HepG2 (cell line): ENCODE measurements at regions not wholly inside any gene's neighbourhood (a gene's known extent, or its start where the extent isn't known, plus 50 kb on each side); places are given as distances from the start of the nearest gene placed in this dataset.

Source experiments
- ATAC-seq: fragments of 200-7000 bp; cut with Tn5 transposase; 3 replicates; pipeline ENCODE4 v1.9.1; 2020; ENCODE audit warnings: mild to moderate bottlenecking, moderate library complexity
- BruUV-seq: library from RNA; stranded (reverse); fragments of 400-500 nt; replicated peaks from 2 replicates; lab custom pipeline; 2021; lab: Mats Ljungman, UMichigan
- CTCF ChIA-PET: fragments of 300-600 bp; formaldehyde crosslinking; extraction: SDS; loops from one replicate; lab custom pipeline; 2021; ENCODE audit warnings: low total read pairs, inconsistent platforms, low intra/inter-chr PET ratio; lab: Yijun Ruan, JAX
- POLR2A ChIA-PET: fragments of 350-600 bp; sonication (Branson Sonifier 250); formaldehyde crosslinking; loops from one replicate; lab custom pipeline; 2020; ENCODE audit warnings: antibody characterized with exemption, inconsistent platforms; lab: Yijun Ruan, JAX
- DNase-seq: peaks from one replicate; pipeline ENCODE4 v3.0.0-alpha.2; 2015; ENCODE audit warnings: low spot score
- FAIRE-seq: peaks from 3 replicates; lab custom pipeline; 2011; peaks lifted over from hg19 to GRCh38; lab: Jason Lieb, UNC
- H2AFZ ChIP-seq: one replicate; pipeline ENCODE4 v1.6.1; 2011; ENCODE audit warnings: low read length, inconsistent platforms
- H3K27ac ChIP-seq: fragments of 300-600 bp; 3 replicates; pipeline ENCODE4 v1.8.0; 2011; ENCODE audit warnings: mixed run types, mild to moderate bottlenecking, mixed read lengths, low read length, inconsistent platforms; ENCODE audit not compliant: insufficient read depth; ENCODE audit errors: extremely low read length
- H3K27me3 ChIP-seq, 2 experiments: fragments of 200-600 bp in 1 of 2; 2 replicates in 1 of 2; 3 replicates in 1 of 2; pipeline versions ENCODE4 v1.6.0 to v1.8.0; 2011; ENCODE audit warnings: low read length in 2 of 2, mild to moderate bottlenecking in 2 of 2, moderate library complexity in 2 of 2, inconsistent platforms in 1 of 2; ENCODE audit not compliant: insufficient read depth in 2 of 2, control insufficient read depth in 1 of 2
- H3K36me3 ChIP-seq, 2 experiments: fragments of 200-600 bp in 1 of 2; replicated peaks in 1 of 2; 2 replicates in 1 of 2; 3 replicates in 1 of 2; pipeline versions ENCODE4 v1.5.1 to v1.8.0; 2011; ENCODE audit warnings: low read length in 2 of 2, inconsistent platforms in 1 of 2; ENCODE audit not compliant: insufficient read depth in 2 of 2, control insufficient read depth in 1 of 2
- H3K4me1 ChIP-seq: 2 replicates; pipeline ENCODE4 v1.5.1; 2012; ENCODE audit warnings: low read length, inconsistent platforms; ENCODE audit not compliant: insufficient read depth
- H3K4me2 ChIP-seq: 2 replicates; pipeline ENCODE4 v1.6.0; 2011; ENCODE audit warnings: low read depth, low read length, inconsistent platforms
- H3K4me3 ChIP-seq, 3 experiments: fragments of 200-600 bp in 1 of 3; sonication (generic), shearing (Covaris generic) in 1 of 3; replicated peaks in 1 of 3; 2 replicates each; pipeline ENCODE4 v1.5.1; 2011 to 2016; ENCODE audit warnings: low read length in 3 of 3, inconsistent platforms in 2 of 3, low read depth in 2 of 3, mild to moderate bottlenecking in 2 of 3, control low read depth in 1 of 3, mixed read lengths in 1 of 3; ENCODE audit not compliant: insufficient read depth in 1 of 3
- H3K79me2 ChIP-seq: one replicate; pipeline ENCODE4 v1.6.1; 2011; ENCODE audit warnings: low read length, inconsistent platforms; ENCODE audit not compliant: insufficient read depth
- H3K9ac ChIP-seq: 2 replicates; pipeline ENCODE4 v1.6.0; 2011; ENCODE audit warnings: mild to moderate bottlenecking, low read depth, low read length, inconsistent platforms; ENCODE audit not compliant: insufficient read depth
- H3K9me3 ChIP-seq: 2 replicates; pipeline ENCODE4 v1.5.1; 2012; ENCODE audit warnings: mild to moderate bottlenecking, low read length
- H4K20me1 ChIP-seq: 2 replicates; pipeline ENCODE4 v1.6.0; 2011; ENCODE audit warnings: inconsistent platforms, mild to moderate bottlenecking, low read length, moderate library complexity; ENCODE audit not compliant: insufficient read depth
- ATF4 ChIP-seq, 2 experiments: fragments of 450-650 bp in 1 of 2; sonication (generic) in 1 of 2; formaldehyde crosslinking; IDR thresholded peaks; 2 replicates each; pipeline versions ENCODE4 v1.5.0 to v1.8.0; 2020 to 2022; ENCODE audit warnings: mild to moderate bottlenecking in 1 of 2, missing genetic modification reagents in 1 of 2
- GLI4 ChIP-seq: sonication (generic); formaldehyde crosslinking; IDR thresholded peaks from 2 replicates; pipeline ENCODE4 v1.5.1; 2020; ENCODE audit warnings: missing genetic modification reagents, mild to moderate bottlenecking, moderate library complexity, borderline replicate concordance
- KDM6A ChIP-seq: IDR thresholded peaks from 2 replicates; pipeline ENCODE4 v1.6.1; 2016; ENCODE audit warnings: low read depth
- PHB2 ChIP-seq: fragments of 450-650 bp; IDR thresholded peaks from 2 replicates; pipeline ENCODE4 v1.6.1; 2018; ENCODE audit not compliant: partially characterized antibody
- PHF8 ChIP-seq: sonication (generic); formaldehyde crosslinking; IDR thresholded peaks from 2 replicates; pipeline ENCODE4 v1.5.0; 2020; ENCODE audit warnings: missing genetic modification reagents
- SATB2 ChIP-seq: sonication (generic); formaldehyde crosslinking; IDR thresholded peaks from 2 replicates; pipeline ENCODE4 v1.5.0; 2020; ENCODE audit warnings: missing genetic modification reagents
- SCMH1 ChIP-seq: sonication (generic); formaldehyde crosslinking; IDR thresholded peaks from 2 replicates; pipeline ENCODE4 v1.9.0; 2021; ENCODE audit warnings: missing genetic modification reagents, mild to moderate bottlenecking, borderline replicate concordance
- SKI ChIP-seq: fragments of 450-650 bp; IDR thresholded peaks from one replicate; pipeline ENCODE4 v1.6.1; 2018; ENCODE audit warnings: mild to moderate bottlenecking; ENCODE audit not compliant: partially characterized antibody
- UBTF ChIP-seq: sonication (generic); formaldehyde crosslinking; IDR thresholded peaks from 2 replicates; pipeline ENCODE4 v1.4.0; 2020; ENCODE audit warnings: mild to moderate bottlenecking, missing genetic modification reagents
- ZMAT5 ChIP-seq: sonication (generic); formaldehyde crosslinking; IDR thresholded peaks from 2 replicates; pipeline ENCODE4 v1.5.0; 2020; ENCODE audit warnings: mild to moderate bottlenecking, low read depth, missing genetic modification reagents, borderline replicate concordance
- ZMYM3 ChIP-seq: sonication (generic); formaldehyde crosslinking; IDR thresholded peaks from 2 replicates; pipeline ENCODE4 v1.5.1; 2020; ENCODE audit warnings: mild to moderate bottlenecking, missing genetic modification reagents
- ZNF24 ChIP-seq: fragments of 450-650 bp; IDR thresholded peaks from 2 replicates; pipeline ENCODE4 v1.6.1; 2017; ENCODE audit warnings: antibody characterized with exemption, mild to moderate bottlenecking
- ZNF367 ChIP-seq: sonication (generic); formaldehyde crosslinking; IDR thresholded peaks from 2 replicates; pipeline ENCODE4 v1.4.0; 2020; ENCODE audit warnings: missing genetic modification reagents, borderline replicate concordance
- ZNF644 ChIP-seq: IDR thresholded peaks from 2 replicates; pipeline ENCODE4 v1.6.1; 2016; ENCODE audit warnings: low read depth
- WGBS: methylation state at CpG from one replicate; pipeline ENCODE4 v1.1.6; 2017; ENCODE audit warnings: low lambda C conversion rate; 5-methylcytosine and 5-hydroxymethylcytosine counted together
- in situ Hi-C: cut with HindIII; loops from 2 replicates; pipeline ENCODE4 v1.10.0; 2017; ENCODE audit warnings: low pct_unique_long_range_greater_than_20kb; ENCODE audit not compliant: extremely low pct_ligation_motif_present
- intact Hi-C: fragments of 100-400 bp; cut with micrococcal nuclease; formaldehyde crosslinking; loops from one replicate; pipeline ENCODE4 v1.10.0; 2022; ENCODE audit not compliant: unreplicated experiment
- TF ChIP-seq, protein P1 (sequence below): IDR thresholded peaks from 2 replicates; pipeline ENCODE4 v1.6.1; 2016; ENCODE audit warnings: mild to moderate bottlenecking, missing biosample characterization, missing genetic modification reagents
- TF ChIP-seq, protein P2 (sequence below): IDR thresholded peaks from 2 replicates; pipeline ENCODE4 v1.6.1; 2012; ENCODE audit warnings: low read length, improper control_type of control experiment

DNA sequence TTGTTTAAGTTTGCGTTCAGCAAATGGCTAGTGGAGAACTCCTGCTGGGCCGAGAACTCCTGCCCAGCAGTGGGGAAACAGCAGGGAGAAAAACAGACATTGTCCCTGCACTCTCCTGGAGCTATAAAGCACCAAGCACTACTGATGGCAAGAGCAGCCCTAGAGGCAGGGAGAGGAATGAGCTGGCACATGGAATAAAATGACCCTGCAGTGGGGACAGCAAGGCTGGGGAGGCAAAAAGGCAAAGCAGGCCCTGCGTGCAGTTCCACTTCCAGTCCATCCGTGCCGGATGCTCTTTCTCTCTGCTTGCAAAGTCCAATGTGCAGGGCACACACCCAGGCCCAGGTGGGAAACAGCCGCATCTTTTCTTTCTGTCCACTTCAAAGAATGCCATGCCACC lies 415.5 kb downstream of the LRATD1 start (continued):
- TF ChIP-seq GLI4 (CRISPR knock-in tag) (no peak), ZNF644 (CRISPR knock-in tag) (no peak), ZNF24 (no peak)

DNA sequence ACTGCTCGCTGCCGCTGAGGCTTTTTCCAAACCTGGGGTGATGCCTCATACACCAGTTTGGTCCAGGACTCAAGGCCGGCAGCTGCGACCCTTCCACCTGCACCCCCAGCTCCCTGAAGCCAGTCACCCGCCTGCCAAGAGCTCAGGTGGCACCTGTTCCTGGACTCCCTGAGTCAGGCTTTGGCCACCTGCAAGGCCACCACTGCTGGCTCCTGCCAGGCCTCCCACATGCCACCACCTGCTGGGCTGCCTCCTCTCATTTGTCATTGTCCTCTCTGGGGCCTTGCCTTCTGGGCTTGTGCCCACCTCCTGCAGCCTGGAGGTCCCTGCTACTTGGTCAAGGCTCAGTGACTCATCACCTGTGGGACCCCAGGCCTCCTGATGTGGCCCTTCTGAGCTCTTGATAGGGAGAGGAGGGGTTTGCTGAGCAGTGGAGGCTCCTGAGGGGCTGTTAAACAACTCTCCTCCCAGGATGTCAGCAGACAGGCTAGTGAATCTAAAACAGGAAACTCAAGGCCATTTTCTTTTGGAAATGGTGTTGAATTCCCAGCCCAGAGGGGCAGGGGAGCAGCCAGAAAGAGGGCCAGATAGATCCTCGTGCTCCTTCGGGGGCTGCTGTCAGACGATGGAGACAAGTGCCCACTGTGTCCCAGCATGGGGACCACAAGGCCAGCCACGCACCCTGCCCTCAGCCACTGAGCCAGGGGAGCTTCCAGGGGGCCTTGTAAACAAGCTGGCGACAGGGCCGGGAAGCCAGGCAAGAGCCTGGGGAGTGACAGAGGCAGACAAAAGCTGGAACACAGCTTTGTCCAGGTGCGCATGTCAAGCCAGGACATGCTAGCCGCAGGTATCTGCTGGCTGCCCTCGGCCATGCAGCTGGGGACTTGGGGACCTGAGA lies 416.8 kb downstream of the LRATD1 start:
- intact Hi-C loops (no loop called here), in situ Hi-C loops (no loop called here)
- H3K79me2 ChIP-seq = no peaks in the 10 kb centered on the region
- no peak overlapping the region for H3K4me3 ChIP-seq
- H3K4me1 ChIP-seq = no peaks in the 10 kb centered on the region
- H3K27ac ChIP-seq = no peak overlapping the region
- peak; percentile 30 for ATAC-seq
- no peak overlapping the region for H2AFZ ChIP-seq
- FAIRE-seq = no peak
- CTCF ChIA-PET = no interaction called here
- H3K27me3 ChIP-seq = peaks cover 0 to 4% of the 10 kb centered on the region in 2 experiments; a peak in 3 of 5 replicates
- WGBS = 29% methylated on average over 14 of the region's 14 CpGs
- no peaks in the 10 kb centered on the region for H3K9me3 ChIP-seq
- no TSS peak for BruUV-seq
- H3K4me2 ChIP-seq = no peak overlapping the region
- no peak for DNase-seq
- no peaks in the 10 kb centered on the region for H4K20me1 ChIP-seq
- POLR2A ChIA-PET = no interaction called here
- H3K36me3 ChIP-seq = no peaks in the 10 kb centered on the region
- no peak overlapping the region for H3K9ac ChIP-seq
- TF ChIP-seq, protein P1, sequence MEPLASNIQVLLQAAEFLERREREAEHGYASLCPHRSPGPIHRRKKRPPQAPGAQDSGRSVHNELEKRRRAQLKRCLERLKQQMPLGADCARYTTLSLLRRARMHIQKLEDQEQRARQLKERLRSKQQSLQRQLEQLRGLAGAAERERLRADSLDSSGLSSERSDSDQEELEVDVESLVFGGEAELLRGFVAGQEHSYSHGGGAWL (CRISPR knock-in tag) = no peak
- TF ChIP-seq ATF4 (CRISPR knock-in tag; IDR thresholded peaks at IDR 0.05) (no peak), ZNF367 (CRISPR knock-in tag) (no peak), UBTF (no peak), SKI (no peak), KDM6A (no peak), SCMH1 (CRISPR knock-in tag) (no peak), PHB2 (no peak), PHF8 (CRISPR knock-in tag) (no peak), ZMAT5 (no peak), ZMYM3 (CRISPR knock-in tag) (no peak), SATB2 (CRISPR knock-in tag) (no peak)
- TF ChIP-seq, protein P2, sequence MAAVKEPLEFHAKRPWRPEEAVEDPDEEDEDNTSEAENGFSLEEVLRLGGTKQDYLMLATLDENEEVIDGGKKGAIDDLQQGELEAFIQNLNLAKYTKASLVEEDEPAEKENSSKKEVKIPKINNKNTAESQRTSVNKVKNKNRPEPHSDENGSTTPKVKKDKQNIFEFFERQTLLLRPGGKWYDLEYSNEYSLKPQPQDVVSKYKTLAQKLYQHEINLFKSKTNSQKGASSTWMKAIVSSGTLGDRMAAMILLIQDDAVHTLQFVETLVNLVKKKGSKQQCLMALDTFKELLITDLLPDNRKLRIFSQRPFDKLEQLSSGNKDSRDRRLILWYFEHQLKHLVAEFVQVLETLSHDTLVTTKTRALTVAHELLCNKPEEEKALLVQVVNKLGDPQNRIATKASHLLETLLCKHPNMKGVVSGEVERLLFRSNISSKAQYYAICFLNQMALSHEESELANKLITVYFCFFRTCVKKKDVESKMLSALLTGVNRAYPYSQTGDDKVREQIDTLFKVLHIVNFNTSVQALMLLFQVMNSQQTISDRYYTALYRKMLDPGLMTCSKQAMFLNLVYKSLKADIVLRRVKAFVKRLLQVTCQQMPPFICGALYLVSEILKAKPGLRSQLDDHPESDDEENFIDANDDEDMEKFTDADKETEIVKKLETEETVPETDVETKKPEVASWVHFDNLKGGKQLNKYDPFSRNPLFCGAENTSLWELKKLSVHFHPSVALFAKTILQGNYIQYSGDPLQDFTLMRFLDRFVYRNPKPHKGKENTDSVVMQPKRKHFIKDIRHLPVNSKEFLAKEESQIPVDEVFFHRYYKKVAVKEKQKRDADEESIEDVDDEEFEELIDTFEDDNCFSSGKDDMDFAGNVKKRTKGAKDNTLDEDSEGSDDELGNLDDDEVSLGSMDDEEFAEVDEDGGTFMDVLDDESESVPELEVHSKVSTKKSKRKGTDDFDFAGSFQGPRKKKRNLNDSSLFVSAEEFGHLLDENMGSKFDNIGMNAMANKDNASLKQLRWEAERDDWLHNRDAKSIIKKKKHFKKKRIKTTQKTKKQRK = no peak
